ENCODE measurements at regions not wholly inside any gene's neighbourhood (a gene's known extent, or its start where the extent isn't known, plus 50 kb on each side); places are given as distances from the start of the nearest gene placed in this dataset.

- TF ChIP-seq REST (IDR thresholded peaks at IDR 0.05; ENCODE audit: low read depth, low read length) (no peak), USF1 (IDR thresholded peaks at IDR 0.05; ENCODE audit: borderline replicate concordance, low read depth) (no peak)
These were observed 224.2 kb downstream of the DMRT2 start (continued) for GRCh38 chr9:1274334-1274733.

- Histone ChIP-seq H4K20me1 (ENCODE audit: insufficient read depth) (no peaks in the 10 kb centered on the region), H3K4me2 (no peak overlapping the region), H3F3A (replicated peaks; ENCODE audit: insufficient read depth) (no peaks in the 10 kb centered on the region), H3K79me2 (ENCODE audit: insufficient read depth) (no peaks in the 10 kb centered on the region), H2AFZ (ENCODE audit: low read depth) (no peak overlapping the region), H3K4me1 (ENCODE audit: control insufficient read depth in 1 of 2, insufficient read depth in 2 of 2, low read depth in 1 of 2, low read length in 1 of 2) (no peaks in the 10 kb centered on the region), H3K9me2 (no peaks in the 10 kb centered on the region), H3K9me3 (no peaks in the 10 kb centered on the region; the same call in 1 of the 2 replicates), H3K27me3 (ENCODE audit: insufficient read depth) (no peaks in the 10 kb centered on the region), H3K27ac (ENCODE audit: low read depth in 2 of 2, low read length in 1 of 2) (no peak overlapping the region), H3K36me3 (replicated peaks in 1 of 2; ENCODE audit: control insufficient read depth in 1 of 2, insufficient read depth in 2 of 2, low read length in 1 of 2) (no peaks in the 10 kb centered on the region), H3K9ac (no peak overlapping the region), H3K4me3 (ENCODE audit: low read depth in 2 of 2, low read length in 1 of 2) (no peak overlapping the region)
- ChIA-PET CTCF (no interaction called here), POLR2A (no interaction called here)
- WGBS (ENCODE audit: low lambda C conversion rate): 0% methylated on average over 2 of the region's 2 CpGs
- no peak for DNase-seq
- no peak for TF ChIP-seq EZH2phosphoT487 (IDR thresholded peaks at IDR 0.05; ENCODE audit: borderline replicate concordance, low read depth)
- TF ChIP-seq PBX3 (IDR thresholded peaks at IDR 0.05): no peak
- TF ChIP-seq USF2 (IDR thresholded peaks at IDR 0.05; ENCODE audit: borderline replicate concordance, low read depth, low read length): no peak
- TF ChIP-seq TEAD4 (IDR thresholded peaks at IDR 0.05; ENCODE audit: borderline replicate concordance, insufficient read depth): no peak
- no peak for TF ChIP-seq REST (IDR thresholded peaks at IDR 0.05; ENCODE audit: low read depth, low read length)
- no peak for TF ChIP-seq GABPA (IDR thresholded peaks at IDR 0.05; ENCODE audit: low read depth)
- TF ChIP-seq TCF12 (IDR thresholded peaks at IDR 0.05): no peak
- TF ChIP-seq FOSL2 (IDR thresholded peaks at IDR 0.05; ENCODE audit: borderline replicate concordance, low read depth): no peak
- no peak for TF ChIP-seq MAX (IDR thresholded peaks at IDR 0.05; ENCODE audit: low read depth)
- TF ChIP-seq RXRA (IDR thresholded peaks at IDR 0.05; ENCODE audit: borderline replicate concordance, low read depth): no peak
- TF ChIP-seq SMC3 (IDR thresholded peaks at IDR 0.05; ENCODE audit: low read depth, low read length): no peak
- TF ChIP-seq RCOR1 (IDR thresholded peaks at IDR 0.05; ENCODE audit: low read length): no peak
- no peak for TF ChIP-seq FOXM1 (IDR thresholded peaks at IDR 0.05; ENCODE audit: low read depth)
- TF ChIP-seq CTCF (IDR thresholded peaks at IDR 0.05): no peak
- no peak for TF ChIP-seq FOXJ3 (CRISPR knock-in tag; IDR thresholded peaks at IDR 0.05)
- no peak for TF ChIP-seq RAD21 (IDR thresholded peaks at IDR 0.05; ENCODE audit: low read length)
- no peak for TF ChIP-seq CHD2 (IDR thresholded peaks at IDR 0.05; ENCODE audit: low read length, partially characterized antibody)
These were observed 226.3 kb downstream of the DMRT2 start for GRCh38 chr9:1276474-1276873.
